GM18907 (cell line): ENCODE measurements at regions not wholly inside any gene's neighbourhood (a gene's known extent, or its start where the extent isn't known, plus 50 kb on each side); places are given as distances from the start of the nearest gene placed in this dataset.
"Not testable (repeated sequence)": the region's sequence is repeated elsewhere in the genome, so short reads cannot be mapped to it uniquely, and the experiment has no call there.

ENCODE experiments used
- ATAC-seq: cut with Tn5 transposase; IDR thresholded peaks from one replicate; pipeline ENCODE4 v1.9.1; 2021; ENCODE audit warnings: mild to moderate bottlenecking, moderate library complexity; ENCODE audit not compliant: unreplicated experiment

- ATAC-seq: no peak
Observed at GRCh38 chr6:85764844-85765243, 122.2 kb upstream of the SYNCRIP start.

GRCh38 chr6:85756982-85757381 lies 114.3 kb upstream of the SYNCRIP start:
- ATAC-seq: no peak

GRCh38 chr6:85754894-85755293 lies 112.2 kb upstream of the SYNCRIP start:
- ATAC-seq: no peak

GRCh38 chr6:85752602-85753001 lies 109.9 kb upstream of the SYNCRIP start:
- no peak for ATAC-seq

- ATAC-seq: no peak
Observed at GRCh38 chr6:85751374-85752055, 108.8 kb upstream of the SYNCRIP start.

- ATAC-seq: not testable (repeated sequence)
Observed at GRCh38 chr6:85750146-85750545, 107.5 kb upstream of the SYNCRIP start.

- no peak for ATAC-seq
Observed at GRCh38 chr6:85749236-85749635, 106.5 kb upstream of the SYNCRIP start.

- no peak for ATAC-seq
Observed at GRCh38 chr6:85747666-85748065, 105.0 kb upstream of the SYNCRIP start.

- ATAC-seq: no peak
Observed at GRCh38 chr6:85747093-85747492, 104.4 kb upstream of the SYNCRIP start.

- no peak for ATAC-seq
Observed at GRCh38 chr6:85744433-85744970, 101.8 kb upstream of the SYNCRIP start.

- no peak for ATAC-seq
Observed at GRCh38 chr6:85726206-85726605, 83.5 kb upstream of the SYNCRIP start.

GRCh38 chr6:85715797-85716196 lies 73.1 kb upstream of the SYNCRIP start:
- ATAC-seq: no peak

GRCh38 chr6:85714893-85715530 lies 72.3 kb upstream of the SYNCRIP start:
- ATAC-seq: no peak

- no peak for ATAC-seq
Observed at GRCh38 chr6:85712346-85712745, 69.7 kb upstream of the SYNCRIP start.

- ATAC-seq: not testable (repeated sequence)
Observed at GRCh38 chr6:85707515-85708145, 64.9 kb upstream of the SYNCRIP start.

GRCh38 chr6:85706272-85706671 lies 63.6 kb upstream of the SYNCRIP start:
- ATAC-seq: no peak

GRCh38 chr6:85705220-85705619 lies 62.5 kb upstream of the SYNCRIP start:
- ATAC-seq: no peak

GRCh38 chr6:85703406-85703805 lies 60.7 kb upstream of the SYNCRIP start:
- no peak for ATAC-seq
